GM19023 (cell line): ENCODE measurements at regions not wholly inside any gene's neighbourhood (a gene's known extent, or its start where the extent isn't known, plus 50 kb on each side); places are given as distances from the start of the nearest gene placed in this dataset.
A peak's percentile ranks its signal among the peaks of the same experiment; 100 is the strongest.
"Not testable (repeated sequence)": the region's sequence is repeated elsewhere in the genome, so short reads cannot be mapped to it uniquely, and the experiment has no call there.

Source experiments
- ATAC-seq: cut with Tn5 transposase; IDR thresholded peaks from one replicate; pipeline ENCODE4 v1.9.1; 2021; ENCODE audit warnings: mild to moderate bottlenecking, moderate library complexity; ENCODE audit not compliant: unreplicated experiment

GRCh38 chr2:49807689-49808088 lies 653.4 kb upstream of the FSHR start:
- no peak for ATAC-seq

DNA sequence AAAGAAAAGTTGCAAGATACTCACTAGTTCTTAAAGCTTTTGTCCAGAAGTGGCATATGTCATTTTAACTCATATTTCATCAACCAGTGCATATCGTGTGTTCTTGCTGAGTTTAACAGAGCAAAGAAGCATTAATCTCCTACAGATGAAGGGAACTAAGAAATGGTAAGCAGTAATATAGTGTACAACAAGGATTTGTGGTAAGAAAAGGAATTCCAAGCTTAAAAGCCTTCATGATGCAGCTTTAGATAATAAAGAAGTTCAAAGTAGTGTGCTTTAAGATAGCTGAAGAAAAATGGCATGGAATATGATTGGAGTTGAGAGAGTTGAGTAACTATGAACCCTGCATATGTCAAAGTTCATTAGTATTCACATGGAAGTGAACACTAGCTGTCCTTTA lies 649.8 kb upstream of the FSHR start:
- ATAC-seq, result no peak

DNA sequence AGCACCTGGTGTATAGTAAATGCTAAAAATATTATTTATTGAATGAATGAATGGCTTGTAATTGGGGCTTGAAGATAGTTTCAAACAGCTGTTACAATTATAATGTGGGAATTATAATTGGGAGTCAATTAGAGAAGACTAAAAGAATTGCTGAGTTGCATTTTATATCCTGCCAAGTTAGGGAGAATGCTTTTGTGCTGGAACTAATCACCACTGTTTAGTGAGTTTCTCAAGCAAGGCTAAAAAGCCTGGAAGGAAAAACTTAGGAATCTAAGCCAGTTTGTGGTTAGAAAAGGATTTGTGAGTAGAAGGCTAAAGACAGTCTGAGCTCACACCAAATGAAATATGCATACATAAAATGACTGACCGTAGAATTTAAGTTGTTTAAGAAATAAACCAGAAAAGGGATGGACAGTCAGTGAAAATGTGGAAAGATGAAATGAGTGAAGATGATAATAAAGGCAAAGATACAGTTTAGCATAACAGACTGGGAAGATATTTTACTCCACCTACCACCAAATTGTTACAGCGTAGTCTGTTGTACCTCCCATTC lies 647.7 kb upstream of the FSHR start:
- no peak for ATAC-seq

GRCh38 chr2:49798570-49798969 lies 644.3 kb upstream of the FSHR start:
- no peak for ATAC-seq

DNA sequence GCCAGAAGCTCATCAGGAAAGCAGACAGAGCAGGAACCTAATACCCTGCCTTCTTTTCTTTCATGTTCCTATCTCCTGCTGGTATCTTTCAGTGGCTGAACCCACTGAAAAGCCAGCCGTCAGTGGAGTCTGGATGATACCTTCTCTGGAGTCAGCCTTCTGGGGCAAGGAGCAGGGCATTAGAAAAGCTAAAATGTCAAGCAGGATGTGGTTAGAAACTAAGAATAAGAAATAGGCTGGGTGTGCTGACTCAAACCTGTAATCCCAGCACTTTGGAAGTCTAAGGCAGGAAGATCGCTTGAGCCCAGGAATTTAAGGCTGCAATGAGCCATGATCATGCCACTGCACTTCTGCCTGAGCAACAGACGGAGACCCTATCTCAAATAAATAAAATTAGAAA lies 642.0 kb upstream of the FSHR start:
- ATAC-seq, result no peak

DNA sequence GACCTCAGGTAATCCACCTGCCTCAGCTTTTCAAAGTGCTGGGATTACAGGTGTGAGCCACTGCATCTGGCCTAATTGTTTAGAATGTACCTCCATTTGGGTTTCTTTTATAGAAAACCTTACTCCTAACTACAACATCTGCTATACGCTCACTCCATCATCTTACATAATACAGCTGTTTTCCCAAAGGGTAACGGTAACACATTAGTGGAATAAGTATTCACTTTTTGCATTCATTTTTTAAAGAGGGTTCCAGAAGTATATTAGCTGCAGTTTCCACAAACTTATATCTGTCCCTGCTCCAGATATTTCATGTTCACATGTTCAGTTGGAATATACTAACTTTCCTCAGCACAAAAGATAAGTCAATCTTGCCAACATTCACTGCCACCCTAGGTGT lies 640.1 kb upstream of the FSHR start:
- ATAC-seq, result no peak

DNA sequence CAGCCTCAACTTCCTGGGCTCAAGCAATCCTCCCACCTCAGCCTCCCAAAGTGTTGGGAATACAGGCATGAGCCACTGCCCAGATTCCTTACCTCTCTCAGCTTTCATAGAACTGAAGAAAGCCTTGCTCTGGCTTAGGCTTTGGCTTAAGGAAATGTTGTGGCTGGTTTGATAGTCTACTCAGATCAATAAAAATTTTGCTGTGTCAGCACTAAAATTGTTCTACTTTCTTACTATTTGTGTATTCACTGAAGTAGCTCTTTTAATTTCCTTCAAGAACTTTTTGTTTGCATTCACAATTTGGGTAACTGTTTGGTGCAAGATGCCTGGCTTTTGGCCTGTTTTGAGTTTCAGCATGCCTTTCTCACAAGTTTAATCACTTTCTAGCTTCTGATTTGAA lies 634.0 kb upstream of the FSHR start:
- no peak for ATAC-seq

GRCh38 chr2:49780949-49781348 lies 626.6 kb upstream of the FSHR start:
- ATAC-seq, result no peak

DNA sequence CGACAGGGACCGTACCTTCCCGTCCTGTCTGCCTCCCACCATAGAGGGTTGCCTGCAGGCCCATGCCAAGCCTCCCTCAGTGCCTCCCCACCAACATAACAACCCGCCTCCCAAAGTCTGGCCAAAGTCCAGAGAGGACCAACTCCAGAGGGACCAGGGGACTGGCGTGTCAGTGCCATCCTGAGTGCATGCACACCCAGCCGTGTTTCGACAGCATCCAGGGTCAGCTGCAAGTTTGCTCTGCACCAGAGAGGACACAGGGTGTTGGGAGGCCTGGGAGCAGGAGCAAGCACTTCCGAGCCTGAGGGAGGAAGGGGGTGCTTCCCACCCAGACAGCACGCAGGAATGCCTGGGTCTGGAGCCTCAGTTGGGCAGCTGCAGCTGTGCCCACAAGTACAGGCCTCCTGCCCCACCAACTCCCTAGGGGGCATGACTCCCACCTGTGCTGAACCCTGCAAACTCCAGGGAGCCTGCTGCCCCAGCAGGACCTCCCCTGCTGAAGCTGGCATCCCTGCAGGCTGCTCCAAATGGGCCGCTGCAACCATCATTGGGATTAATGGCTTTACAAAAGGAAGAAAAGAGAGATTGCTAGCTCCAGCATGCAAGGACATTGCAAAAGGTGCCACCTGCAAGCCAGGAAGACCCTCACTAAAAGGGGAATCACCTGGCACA lies 618.1 kb upstream of the FSHR start:
- ATAC-seq, result no peak

DNA sequence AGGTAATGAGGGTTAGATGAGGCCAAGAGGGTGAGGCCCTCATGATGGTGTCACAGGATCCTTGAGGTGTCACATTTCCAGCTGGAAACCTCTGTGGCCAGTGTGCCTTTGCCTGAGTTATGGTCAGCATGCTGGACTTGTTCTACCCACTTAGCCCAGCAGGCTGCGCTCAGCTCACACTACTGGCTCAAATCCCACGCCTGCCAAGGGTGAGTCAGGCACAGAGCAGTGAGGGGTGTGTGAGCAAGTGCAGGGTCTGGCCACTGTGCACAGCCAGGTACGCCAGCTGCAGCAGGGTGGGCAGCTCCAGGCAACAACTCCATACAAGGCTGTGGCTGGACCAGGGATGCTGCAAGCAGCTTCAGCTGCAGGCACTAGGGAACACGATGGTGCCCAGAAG lies 616.6 kb upstream of the FSHR start:
- ATAC-seq, result peak; percentile 65

- ATAC-seq, result no peak
Observed at GRCh38 chr2:49767316-49767715, 613.0 kb upstream of the FSHR start.

GRCh38 chr2:49755777-49756176 lies 601.5 kb upstream of the FSHR start:
- no peak for ATAC-seq

DNA sequence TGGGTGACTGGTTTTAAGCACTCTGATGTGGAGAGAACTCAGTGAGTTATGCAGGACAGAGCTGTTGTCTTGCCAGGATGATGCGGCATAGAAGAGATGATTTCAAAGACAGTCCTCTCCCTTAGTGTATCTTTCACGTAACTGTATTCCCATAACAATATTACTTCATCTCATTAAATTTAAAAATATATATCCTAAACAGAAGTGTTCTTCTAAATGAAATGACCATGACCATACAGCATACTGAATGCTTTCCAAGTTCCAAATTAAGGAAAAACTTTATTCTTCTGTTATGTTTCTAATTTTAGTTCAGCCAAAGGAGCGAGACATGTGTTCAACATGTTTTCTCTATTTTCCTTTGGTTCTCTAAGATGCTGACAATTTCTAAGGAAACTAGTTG lies 600.1 kb upstream of the FSHR start:
- ATAC-seq, result no peak

GRCh38 chr2:49753344-49753985 lies 599.1 kb upstream of the FSHR start:
- ATAC-seq, result no peak

DNA sequence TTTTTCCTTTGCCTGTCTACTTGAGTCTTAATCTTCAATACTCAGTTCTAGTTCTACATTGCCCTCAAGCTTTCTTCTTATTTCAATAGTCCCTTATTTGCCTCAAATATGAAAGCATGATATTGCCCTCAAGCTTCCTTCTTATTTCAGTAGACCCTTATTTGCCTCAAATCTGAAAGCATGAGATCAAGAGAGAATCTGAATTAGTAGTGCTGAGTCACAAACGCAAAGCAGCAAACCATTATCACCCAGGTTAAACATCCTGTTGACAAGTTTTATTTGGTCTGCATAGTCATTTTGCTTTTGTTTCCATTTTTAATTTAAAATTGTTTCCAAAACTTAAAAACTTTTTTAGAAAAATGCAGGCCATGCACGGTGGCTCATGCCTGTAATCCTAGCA lies 583.3 kb upstream of the FSHR start:
- no peak for ATAC-seq

DNA sequence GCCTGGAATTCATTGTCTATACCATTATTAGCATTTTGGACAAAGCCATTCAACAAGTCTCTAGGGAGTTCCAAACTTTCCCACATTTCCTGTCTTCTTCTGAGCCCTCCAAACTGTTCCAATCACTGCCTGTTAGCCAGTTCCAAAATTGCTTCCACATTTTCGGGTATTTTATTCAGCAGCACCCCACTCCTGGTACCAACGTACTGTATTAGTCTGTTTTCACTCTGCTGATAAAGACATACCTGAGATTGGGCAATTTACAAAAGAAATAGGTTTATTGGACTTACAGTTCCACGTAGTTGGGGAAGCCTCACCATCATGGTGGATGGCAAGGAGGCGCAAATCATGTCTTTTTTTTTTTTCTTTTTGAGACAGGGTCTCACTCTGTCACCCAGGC lies 578.6 kb upstream of the FSHR start:
- not testable (repeated sequence) for ATAC-seq

DNA sequence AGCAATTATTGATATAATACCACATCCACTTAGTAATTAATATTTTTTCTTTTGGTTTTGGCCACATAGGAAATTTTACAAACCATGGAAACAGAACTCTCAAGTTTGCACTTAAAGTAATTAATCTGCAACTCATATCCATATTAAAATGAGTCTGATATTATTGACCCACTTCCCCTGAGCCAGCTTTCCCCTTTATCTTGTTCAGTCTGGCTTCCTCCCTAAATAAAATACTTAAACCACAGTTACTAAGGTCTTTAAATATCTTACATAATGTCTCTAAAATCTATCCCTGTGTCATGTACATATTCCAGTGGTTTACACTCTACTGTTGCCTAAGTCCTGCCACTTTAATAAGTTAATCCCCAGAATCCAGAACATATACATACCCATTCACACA lies 564.9 kb upstream of the FSHR start:
- no peak for ATAC-seq

DNA sequence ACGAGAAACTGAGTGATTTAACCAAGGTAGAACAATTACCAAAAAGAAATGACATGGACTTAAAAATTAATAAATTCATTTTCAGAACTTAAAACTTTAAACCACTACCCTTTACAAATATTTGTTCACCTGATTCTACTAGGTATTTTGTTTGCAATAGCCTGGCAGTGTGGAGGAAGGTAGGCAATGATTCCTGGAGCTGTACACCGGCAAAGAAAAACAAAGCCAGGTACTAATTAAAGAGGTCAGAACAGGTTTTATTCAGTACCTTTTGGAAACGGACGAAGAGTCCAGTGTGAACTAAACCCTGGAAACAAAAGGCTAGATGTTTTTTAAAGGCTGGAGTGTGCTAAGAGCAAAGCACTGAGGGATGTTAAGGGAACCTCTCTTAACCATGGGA lies 561.3 kb upstream of the FSHR start:
- no peak for ATAC-seq

DNA sequence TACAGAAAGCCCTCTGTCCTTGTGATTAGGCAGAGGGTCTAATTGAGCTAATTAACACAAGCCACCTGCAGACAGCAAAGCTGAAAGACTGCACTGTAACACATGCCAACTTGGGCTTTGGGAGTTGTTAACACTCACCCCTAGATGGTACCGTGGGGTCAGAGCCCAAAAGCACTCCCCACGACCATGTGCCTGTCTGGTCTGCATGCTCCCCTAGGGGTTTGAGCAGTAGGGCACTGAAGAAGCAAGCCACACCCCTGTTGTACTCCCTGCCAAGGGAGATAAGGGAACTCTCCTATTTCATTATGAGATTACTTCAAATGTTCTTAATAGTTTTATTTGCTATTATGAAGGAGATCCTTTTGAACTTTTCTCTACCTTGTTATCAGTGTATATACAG lies 560.1 kb upstream of the FSHR start:
- ATAC-seq, result no peak

DNA sequence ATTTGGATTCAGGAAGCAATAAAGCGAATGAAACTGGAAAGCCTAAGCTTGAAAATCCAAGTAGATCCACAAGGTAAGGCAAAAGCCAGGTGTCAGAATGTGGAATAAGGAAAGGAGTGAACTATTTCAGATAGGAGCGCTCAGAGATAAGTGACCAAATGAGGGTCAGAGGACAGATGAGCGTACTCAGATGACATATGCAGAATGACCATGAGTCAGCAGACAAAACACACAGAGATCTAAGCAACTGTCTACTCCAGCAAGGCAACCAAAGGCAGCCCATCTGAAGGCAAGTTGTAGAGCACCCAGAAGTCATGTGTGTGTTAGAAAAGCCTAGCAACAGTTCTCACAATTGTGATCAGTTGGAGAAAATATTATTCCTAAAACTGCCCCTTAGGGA lies 548.4 kb upstream of the FSHR start:
- ATAC-seq, result no peak

DNA sequence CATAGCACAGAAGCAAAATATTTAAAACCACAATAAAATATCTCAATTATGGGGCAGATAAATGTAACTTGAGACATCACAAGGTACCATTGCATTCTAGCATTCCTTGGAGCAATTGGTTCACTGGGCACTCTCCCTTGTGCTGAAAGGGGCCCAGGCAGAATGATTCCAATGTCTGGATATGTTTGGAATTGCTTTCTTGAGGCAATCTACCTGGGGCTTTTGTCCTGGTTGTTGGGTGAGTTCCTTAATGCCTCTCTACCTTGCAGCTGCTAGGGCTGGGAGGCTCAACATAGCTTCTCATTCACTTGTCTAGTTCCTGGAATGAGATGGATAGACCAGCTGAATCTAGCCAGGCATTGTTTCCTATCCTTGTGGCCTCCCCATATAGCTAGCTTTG lies 539.6 kb upstream of the FSHR start:
- no peak for ATAC-seq

- ATAC-seq, result not testable (repeated sequence)
Observed at GRCh38 chr2:49692022-49692421, 537.7 kb upstream of the FSHR start.

DNA sequence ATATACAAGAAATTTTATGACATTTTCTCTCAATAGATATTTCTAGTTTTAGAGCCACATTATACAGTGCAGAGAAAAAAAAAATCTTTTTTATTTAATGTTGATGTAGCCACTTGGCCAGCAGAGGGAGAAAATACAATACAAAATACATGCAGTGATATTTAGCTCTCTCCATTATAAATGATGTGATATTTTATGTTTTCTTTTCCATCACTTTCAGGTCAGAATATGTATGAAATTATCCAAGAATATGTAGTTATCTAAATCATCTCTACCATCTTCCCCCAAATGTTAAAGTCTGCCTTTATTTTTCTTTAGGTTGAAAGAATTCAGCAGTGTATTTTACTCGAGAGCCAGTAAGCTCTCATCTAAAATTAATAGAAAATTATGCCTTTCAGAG lies 533.6 kb upstream of the FSHR start:
- no peak for ATAC-seq
